Right lobe of liver (tissue), 6 donors: ENCODE measurements at regions not wholly inside any gene's neighbourhood (a gene's known extent, or its start where the extent isn't known, plus 50 kb on each side); places are given as distances from the start of the nearest gene placed in this dataset.
A peak's percentile ranks its signal among the peaks of the same experiment; 100 is the strongest.
"Not testable (repeated sequence)": the region's sequence is repeated elsewhere in the genome, so short reads cannot be mapped to it uniquely, and the experiment has no call there.

Experiments used
- ATAC-seq, 4 donors: fragments of 200-7000 bp; cut with Tn5 transposase; one replicate each; pipeline ENCODE4 v1.9.1; 2020; ENCODE audit warnings: mild to moderate bottlenecking in 4 of 4, moderate library complexity in 4 of 4
- DNase-seq, 3 donors: peaks; one replicate each; pipeline ENCODE4 v3.0.0-alpha.2; 2020
- H3K27ac ChIP-seq, 3 donors: fragments of 200-600 bp; one replicate each; pipeline ENCODE4 v1.8.0; 2022
- H3K27me3 ChIP-seq, 2 donors: fragments of 200-600 bp; one replicate each; pipeline ENCODE4 v1.8.0; 2022
- H3K36me3 ChIP-seq, 4 donors: fragments of 200-600 bp; sonication (generic) in 1 of 4; one replicate each; pipeline versions ENCODE4 v1.5.1 to v1.8.0; 2017 to 2022; ENCODE audit warnings: control low read depth in 1 of 4
- H3K4me1 ChIP-seq, 4 donors: fragments of 200-600 bp; sonication (generic) in 1 of 4; one replicate each; pipeline versions ENCODE4 v1.5.1 to v1.8.0; 2017 to 2022; ENCODE audit warnings: control low read depth in 1 of 4
- H3K4me3 ChIP-seq, 3 donors: fragments of 200-600 bp; one replicate each; pipeline ENCODE4 v1.8.0; 2022
- H3K9me3 ChIP-seq, 4 donors: fragments of 200-600 bp; sonication (generic) in 1 of 4; one replicate each; pipeline versions ENCODE4 v1.5.1 to v1.8.0; 2017 to 2022; ENCODE audit warnings: control low read depth in 1 of 4
- CTCF ChIP-seq, 4 donors: fragments of 200-600 bp in 3 of 4; fragments of 450-650 bp in 1 of 4; IDR thresholded peaks; one replicate each; pipeline versions ENCODE4 v1.5.1 to v1.8.0; 2016 to 2022; ENCODE audit warnings: antibody characterized with exemption in 4 of 4, mild to moderate bottlenecking in 2 of 4
- POLR2A ChIP-seq: fragments of 450-650 bp; IDR thresholded peaks from one replicate; pipeline ENCODE4 v1.6.1; 2017; ENCODE audit warnings: antibody characterized with exemption, mild to moderate bottlenecking
- WGBS: methylation state at CpG from one replicate; pipeline ENCODE4 v1.1.6; 2018; ENCODE audit warnings: low coverage, low lambda C conversion rate; ENCODE audit not compliant: insufficient coverage; ENCODE audit errors: missing lambda C conversion rate; 5-methylcytosine and 5-hydroxymethylcytosine counted together
- intact Hi-C, 2 donors: fragments of 100-400 bp; cut with DNase I; formaldehyde crosslinking; loops; one replicate each; pipeline versions ENCODE4 v1.11.2 to v1.14.1; 2022
- donor health status: DM: no; HTN: yes; CAD: no.
- donor health status: DM: no; HTN: no; CAD: no.
- donor health status: DM: no; HTN: no; CAD: no.
- donor health status: DM: no; HTN: yes; CAD: no.
- donor health status: DM: no; HTN: yes; CAD: no.

GRCh38 chr6:140002396-140003022 lies 628.1 kb upstream of the CITED2 start:
- no peaks in the 10 kb centered on the region for H3K9me3 ChIP-seq
- intact Hi-C loops, result no loop called here
- TF ChIP-seq CTCF (IDR thresholded peaks at IDR 0.05) (no peak), POLR2A (no peak)
- DNase-seq, result no peak
- no peak overlapping the region for H3K4me3 ChIP-seq
- H3K36me3 ChIP-seq, result no peaks in the 10 kb centered on the region
- H3K4me1 ChIP-seq, result peaks cover 0 to 8% (median 2%) of the 10 kb centered on the region in 4 donors
- H3K27me3 ChIP-seq, result no peaks in the 10 kb centered on the region
- 78% methylated on average over 4 of the region's 4 CpGs for WGBS
- no peak overlapping the region for H3K27ac ChIP-seq
- ATAC-seq, result no peak

GRCh38 chr6:140001821-140002341 lies 627.4 kb upstream of the CITED2 start:
- H3K27me3 ChIP-seq, result no peaks in the 10 kb centered on the region
- ATAC-seq, result no peak
- 65% methylated on average over 5 of the region's 5 CpGs for WGBS

GRCh38 chr6:140001005-140001404 lies 626.6 kb upstream of the CITED2 start:
- H3K4me3 ChIP-seq, result no peak overlapping the region
- H3K36me3 ChIP-seq, result no peaks in the 10 kb centered on the region
- DNase-seq, result no peak
- peak in 3 of 4 donors; percentile 52 to 59 (median 52) for ATAC-seq
- peaks cover 0 to 8% (median 2%) of the 10 kb centered on the region in 4 donors for H3K4me1 ChIP-seq
- TF ChIP-seq POLR2A (no peak), CTCF (IDR thresholded peaks at IDR 0.05) (no peak)
- WGBS, result 8% methylated on average over 2 of the region's 2 CpGs
- intact Hi-C loops, result no loop called here
- no peaks in the 10 kb centered on the region for H3K9me3 ChIP-seq
- H3K27ac ChIP-seq, result no peak overlapping the region
- H3K27me3 ChIP-seq, result no peaks in the 10 kb centered on the region

More at GRCh38 chr6:140001821-140002341, 627.4 kb upstream of the CITED2 start:
- peaks cover 0 to 8% (median 2%) of the 10 kb centered on the region in 4 donors for H3K4me1 ChIP-seq
- no peak overlapping the region for H3K27ac ChIP-seq
- H3K36me3 ChIP-seq, result no peaks in the 10 kb centered on the region
- intact Hi-C loops, result no loop called here
- H3K9me3 ChIP-seq, result no peaks in the 10 kb centered on the region
- no peak for TF ChIP-seq POLR2A
- no peak for TF ChIP-seq CTCF (IDR thresholded peaks at IDR 0.05)
- no peak for DNase-seq
- no peak overlapping the region for H3K4me3 ChIP-seq

GRCh38 chr6:139999661-140000060 lies 625.2 kb upstream of the CITED2 start:
- H3K4me1 ChIP-seq, H3K4me3 ChIP-seq, ATAC-seq, H3K36me3 ChIP-seq, H3K27ac ChIP-seq, H3K27me3 ChIP-seq, intact Hi-C loops, H3K9me3 ChIP-seq: not testable (repeated sequence)
- 100% methylated on average over 2 of the region's 18 CpGs for WGBS
- DNase-seq, result peak in 1 of 3 donors; percentile 43

- H3K27me3 ChIP-seq, intact Hi-C loops, ATAC-seq, DNase-seq, H3K9me3 ChIP-seq, H3K4me3 ChIP-seq, H3K27ac ChIP-seq, H3K36me3 ChIP-seq, H3K4me1 ChIP-seq: not testable (repeated sequence)
- 69% methylated on average over 4 of the region's 11 CpGs for WGBS
Measured at GRCh38 chr6:139998478-139998877, 624.0 kb upstream of the CITED2 start.
